Tibial nerve (tissue), 4 donors: ENCODE measurements at regions not wholly inside any gene's neighbourhood (a gene's known extent, or its start where the extent isn't known, plus 50 kb on each side); places are given as distances from the start of the nearest gene placed in this dataset.
A peak's percentile ranks its signal among the peaks of the same experiment; 100 is the strongest.

ENCODE experiments used
- DNase-seq, 2 donors: peaks; one replicate each; pipeline ENCODE4 v3.0.0-alpha.2; 2019; ENCODE audit warnings: low spot score in 2 of 2
- H3K27ac ChIP-seq, 4 donors: fragments of 200-600 bp; sonication (generic) in 3 of 4; one replicate each; pipeline ENCODE4 v1.5.1; 2017 to 2019; ENCODE audit warnings: mild to moderate bottlenecking in 1 of 4
- H3K27me3 ChIP-seq, 2 donors: fragments of 200-600 bp; sonication (generic) in 1 of 2; one replicate each; pipeline versions ENCODE4 v1.5.1 to v1.6.0; 2017 to 2019
- H3K36me3 ChIP-seq, 3 donors: fragments of 200-600 bp; sonication (generic); one replicate each; pipeline ENCODE4 v1.5.1; 2018 to 2019
- H3K4me1 ChIP-seq, 4 donors: fragments of 200-600 bp; sonication (generic) in 3 of 4; one replicate each; pipeline ENCODE4 v1.5.1; 2017 to 2019
- H3K4me3 ChIP-seq, 4 donors: fragments of 200-600 bp; sonication (generic) in 3 of 4; one replicate each; pipeline ENCODE4 v1.5.1; 2017 to 2019; ENCODE audit warnings: mild to moderate bottlenecking in 1 of 4, moderate library complexity in 1 of 4
- H3K9me3 ChIP-seq, 4 donors: fragments of 200-600 bp; sonication (generic) in 3 of 4; one replicate each; pipeline ENCODE4 v1.5.1; 2017 to 2019
- EP300 ChIP-seq, 2 donors: sonication (generic); formaldehyde crosslinking; IDR thresholded peaks; one replicate each; pipeline ENCODE4 v1.6.1; 2017; ENCODE audit warnings: antibody characterized with exemption in 2 of 2, mild to moderate bottlenecking in 1 of 2
- POLR2A ChIP-seq, 2 donors: fragments of 450-650 bp; IDR thresholded peaks; one replicate each; pipeline ENCODE4 v1.6.1; 2017; ENCODE audit warnings: antibody characterized with exemption in 2 of 2, mild to moderate bottlenecking in 2 of 2, moderate library complexity in 2 of 2
- WGBS, 2 donors: methylation state at CpG; one replicate each; pipeline ENCODE4 v1.1.5; 2018; 5-methylcytosine and 5-hydroxymethylcytosine counted together
- TF ChIP-seq, protein P1 (sequence below), 5 experiments: fragments of 200-600 bp in 3 of 5; fragments of 450-650 bp in 2 of 5; sonication (generic) in 3 of 5; IDR thresholded peaks; one replicate each; pipeline ENCODE4 v1.5.1; 2016 to 2019; ENCODE audit warnings: antibody characterized with exemption in 5 of 5, mild to moderate bottlenecking in 3 of 5, moderate library complexity in 2 of 5

DNA sequence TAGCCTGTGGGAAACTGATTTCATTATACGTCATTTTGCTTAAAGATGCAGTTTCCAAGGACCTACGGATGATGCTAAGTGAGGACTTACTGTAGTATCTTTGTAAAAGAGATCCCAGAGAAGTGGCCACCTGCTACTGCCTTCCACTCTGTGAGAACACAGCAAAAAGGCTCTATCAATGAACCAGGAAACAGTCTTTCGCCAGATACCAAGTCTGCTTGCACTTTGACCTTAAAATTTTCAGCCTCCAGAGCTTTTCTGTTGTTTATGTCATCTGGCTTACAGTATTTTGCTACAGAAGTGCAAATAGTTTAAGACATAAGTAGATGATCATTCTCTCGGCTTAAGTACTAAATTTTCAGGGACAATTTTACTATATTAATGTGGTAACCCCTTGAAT is 847.9 kb upstream of the CHAC2 start:
- DNase-seq = no peak
- TF ChIP-seq EP300 (IDR thresholded peaks at IDR 0.05) (no peak), POLR2A (IDR thresholded peaks at IDR 0.05) (no peak)
- TF ChIP-seq, protein P1, sequence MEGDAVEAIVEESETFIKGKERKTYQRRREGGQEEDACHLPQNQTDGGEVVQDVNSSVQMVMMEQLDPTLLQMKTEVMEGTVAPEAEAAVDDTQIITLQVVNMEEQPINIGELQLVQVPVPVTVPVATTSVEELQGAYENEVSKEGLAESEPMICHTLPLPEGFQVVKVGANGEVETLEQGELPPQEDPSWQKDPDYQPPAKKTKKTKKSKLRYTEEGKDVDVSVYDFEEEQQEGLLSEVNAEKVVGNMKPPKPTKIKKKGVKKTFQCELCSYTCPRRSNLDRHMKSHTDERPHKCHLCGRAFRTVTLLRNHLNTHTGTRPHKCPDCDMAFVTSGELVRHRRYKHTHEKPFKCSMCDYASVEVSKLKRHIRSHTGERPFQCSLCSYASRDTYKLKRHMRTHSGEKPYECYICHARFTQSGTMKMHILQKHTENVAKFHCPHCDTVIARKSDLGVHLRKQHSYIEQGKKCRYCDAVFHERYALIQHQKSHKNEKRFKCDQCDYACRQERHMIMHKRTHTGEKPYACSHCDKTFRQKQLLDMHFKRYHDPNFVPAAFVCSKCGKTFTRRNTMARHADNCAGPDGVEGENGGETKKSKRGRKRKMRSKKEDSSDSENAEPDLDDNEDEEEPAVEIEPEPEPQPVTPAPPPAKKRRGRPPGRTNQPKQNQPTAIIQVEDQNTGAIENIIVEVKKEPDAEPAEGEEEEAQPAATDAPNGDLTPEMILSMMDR (IDR thresholded peaks at IDR 0.05) = no peak
- Histone ChIP-seq H3K27ac (no peak overlapping the region), H3K4me1 (peaks cover 0 to 8% (median 0%) of the 10 kb centered on the region in 4 donors), H3K27me3 (no peaks in the 10 kb centered on the region), H3K36me3 (no peaks in the 10 kb centered on the region), H3K4me3 (no peak overlapping the region), H3K9me3 (no peaks in the 10 kb centered on the region)
- 57 to 59% methylated on average over 4 of the region's 4 CpGs for WGBS, 2 donors

DNA sequence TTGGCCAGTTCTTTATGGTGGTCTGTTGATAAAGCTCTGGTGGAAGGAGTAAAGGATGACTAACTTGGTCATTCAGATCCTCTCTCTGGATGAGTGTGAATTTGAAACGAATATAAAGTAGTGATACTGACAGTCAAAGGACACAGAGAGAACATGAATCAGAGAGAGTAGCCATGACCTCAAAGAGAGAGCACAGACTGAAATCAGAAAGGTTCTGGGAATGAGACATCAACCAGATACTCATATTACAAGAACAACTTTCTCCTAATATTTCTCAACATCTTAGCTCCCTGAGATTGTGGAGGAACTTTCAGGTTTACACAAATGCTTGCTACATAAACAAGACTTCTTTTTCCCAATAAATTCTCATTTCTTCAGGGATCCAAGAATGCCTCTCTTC is 849.1 kb upstream of the CHAC2 start:
- WGBS, 2 donors = 68 to 80% methylated on average over 1 of the region's 1 CpG
- H3K27me3 ChIP-seq = no peaks in the 10 kb centered on the region
- H3K36me3 ChIP-seq = no peaks in the 10 kb centered on the region
- TF ChIP-seq, protein P1 (IDR thresholded peaks at IDR 0.05) = no peak
- TF ChIP-seq EP300 (IDR thresholded peaks at IDR 0.05) = no peak
- TF ChIP-seq POLR2A (IDR thresholded peaks at IDR 0.05) = no peak
- DNase-seq = no peak
- H3K4me1 ChIP-seq = peaks cover 0 to 8% (median 0%) of the 10 kb centered on the region in 4 donors
- no peak overlapping the region for H3K27ac ChIP-seq
- no peaks in the 10 kb centered on the region for H3K9me3 ChIP-seq
- H3K4me3 ChIP-seq = no peak overlapping the region

DNA sequence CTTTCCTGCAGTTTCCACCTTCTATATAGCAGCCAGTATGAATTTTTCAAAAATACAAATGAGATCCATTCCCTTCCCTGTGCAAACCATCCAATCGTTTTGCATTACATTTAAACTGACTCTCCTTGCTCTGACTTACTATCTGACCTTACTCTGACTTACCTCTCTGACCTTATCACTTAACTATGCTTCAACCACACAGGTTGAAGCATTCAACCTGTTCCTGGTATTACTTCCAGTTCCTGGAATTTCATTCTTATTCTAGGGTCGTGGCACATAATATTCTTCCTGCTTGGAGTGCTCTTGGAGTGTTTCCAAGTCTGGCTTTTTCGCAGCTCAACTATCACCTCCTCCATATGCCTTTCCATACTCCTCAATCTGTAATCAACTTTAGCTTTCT is 850.6 kb upstream of the CHAC2 start:
- no peaks in the 10 kb centered on the region for H3K27me3 ChIP-seq
- H3K36me3 ChIP-seq = no peaks in the 10 kb centered on the region
- no peaks in the 10 kb centered on the region for H3K9me3 ChIP-seq
- no peak overlapping the region for H3K27ac ChIP-seq
- H3K4me3 ChIP-seq = no peak overlapping the region
- TF ChIP-seq POLR2A (IDR thresholded peaks at IDR 0.05) = no peak
- no peak for TF ChIP-seq EP300 (IDR thresholded peaks at IDR 0.05)
- TF ChIP-seq, protein P1 (IDR thresholded peaks at IDR 0.05) = no peak
- no peak for DNase-seq
- peaks cover 0 to 8% (median 0%) of the 10 kb centered on the region in 4 donors for H3K4me1 ChIP-seq
- WGBS, 2 donors = 54 to 57% methylated on average over 3 of the region's 3 CpGs

DNA sequence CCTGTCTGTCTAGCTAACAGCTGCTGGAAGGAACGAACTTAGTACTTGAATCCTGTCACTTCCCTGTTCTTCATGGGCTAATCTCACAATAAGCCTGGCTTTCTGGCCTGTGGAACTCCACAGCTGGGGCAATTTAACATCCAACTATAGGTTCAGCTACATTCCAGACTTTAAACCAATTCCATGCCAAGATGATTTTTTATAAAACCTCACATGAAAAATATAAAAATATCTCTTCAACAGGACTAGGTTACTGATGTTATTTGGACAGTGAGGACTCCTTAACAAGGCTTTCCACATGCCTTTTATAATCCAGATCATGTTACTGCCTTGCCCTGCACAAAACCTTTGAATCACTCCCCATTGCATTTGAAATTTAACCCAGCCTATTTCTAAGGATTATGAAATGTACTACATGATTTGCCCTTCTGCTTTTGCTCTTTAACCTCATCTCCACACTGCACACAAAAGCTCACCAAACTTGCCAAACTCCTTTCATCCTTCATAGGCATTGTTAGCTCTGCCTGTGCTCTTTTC is 863.2 kb upstream of the CHAC2 start:
- DNase-seq = no peak
- Histone ChIP-seq H3K4me1 (no peaks in the 10 kb centered on the region), H3K27me3 (no peaks in the 10 kb centered on the region), H3K36me3 (no peaks in the 10 kb centered on the region), H3K27ac (no peak overlapping the region), H3K4me3 (no peak overlapping the region), H3K9me3 (peaks cover 0 to 11% (median 3%) of the 10 kb centered on the region in 4 donors)
- TF ChIP-seq, protein P1 (IDR thresholded peaks at IDR 0.05) = no peak
- peak in 1 of 2 donors; percentile 15 for TF ChIP-seq EP300 (IDR thresholded peaks at IDR 0.05)
- 31 to 36% methylated on average over 1 of the region's 1 CpG for WGBS, 2 donors

DNA sequence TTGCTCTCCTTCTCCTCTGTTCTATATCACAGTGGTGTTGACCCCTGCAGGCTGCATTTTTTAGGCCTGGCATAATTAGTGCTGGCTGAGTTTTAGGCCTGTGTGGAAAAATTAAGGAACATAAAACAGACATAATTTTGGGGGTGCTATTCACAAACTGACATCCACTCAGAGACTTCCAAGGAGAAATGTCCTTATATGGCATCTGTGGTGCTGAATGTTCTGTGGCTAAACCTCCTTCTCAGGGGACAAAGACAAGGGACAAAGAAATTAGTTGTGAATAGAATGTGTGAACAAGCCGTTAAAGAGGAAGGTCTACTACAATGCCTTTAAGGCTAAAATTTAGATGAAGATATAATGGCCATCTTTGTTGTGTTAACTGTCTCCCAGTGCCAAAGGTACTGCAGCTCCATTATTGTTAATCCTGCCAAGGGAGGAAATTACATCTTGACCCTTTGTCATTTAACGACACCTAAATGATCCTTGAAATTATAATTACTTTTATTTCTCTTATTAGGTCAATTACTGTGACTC is 870.0 kb upstream of the CHAC2 start:
- TF ChIP-seq EP300 (IDR thresholded peaks at IDR 0.05) (no peak), POLR2A (IDR thresholded peaks at IDR 0.05) (no peak)
- TF ChIP-seq, protein P1 (IDR thresholded peaks at IDR 0.05) = no peak

More for the DNA sequence above, 870.0 kb upstream of the CHAC2 start:
- peaks cover 0 to 36% (median 9%) of the 10 kb centered on the region in 4 donors for H3K9me3 ChIP-seq
- no peak for DNase-seq
- no peak overlapping the region for H3K4me3 ChIP-seq
- no peaks in the 10 kb centered on the region for H3K4me1 ChIP-seq
- no peak overlapping the region for H3K27ac ChIP-seq
- H3K27me3 ChIP-seq = no peaks in the 10 kb centered on the region
- WGBS, 2 donors = 41 to 43% methylated on average over 2 of the region's 2 CpGs
- H3K36me3 ChIP-seq = no peaks in the 10 kb centered on the region
